ENCODE measurements at regions not wholly inside any gene's neighbourhood (a gene's known extent, or its start where the extent isn't known, plus 50 kb on each side); places are given as distances from the start of the nearest gene placed in this dataset.

- DNase-seq (ENCODE audit: low read depth), result no peak
- no peak overlapping the region for H3K4me3 ChIP-seq (ENCODE audit: control insufficient read depth, low read depth, low read length)
- TF ChIP-seq CTCF (conservative IDR thresholded peaks at IDR 0.05; ENCODE audit: control insufficient read depth, insufficient read depth, low read depth, low read length), result no peak
Observed at GRCh38 chr14:104287301-104288009, 149.1 kb downstream of the KIF26A start.

- TF ChIP-seq CTCF (conservative IDR thresholded peaks at IDR 0.05; ENCODE audit: control insufficient read depth, insufficient read depth, low read depth, low read length), result no peak
- no peak for DNase-seq (ENCODE audit: low read depth)
- H3K4me3 ChIP-seq (ENCODE audit: control insufficient read depth, low read depth, low read length), result no peak overlapping the region
Observed at GRCh38 chr14:104288272-104288671, 149.9 kb downstream of the KIF26A start.

- DNase-seq (ENCODE audit: low read depth), result no peak
- TF ChIP-seq CTCF (conservative IDR thresholded peaks at IDR 0.05; ENCODE audit: control insufficient read depth, insufficient read depth, low read depth, low read length), result no peak
- no peak overlapping the region for H3K4me3 ChIP-seq (ENCODE audit: control insufficient read depth, low read depth, low read length)
Observed at GRCh38 chr14:104289507-104289906, 151.1 kb downstream of the KIF26A start.

- TF ChIP-seq CTCF (conservative IDR thresholded peaks at IDR 0.05; ENCODE audit: control insufficient read depth, insufficient read depth, low read depth, low read length), result no peak
- no peak overlapping the region for H3K4me3 ChIP-seq (ENCODE audit: control insufficient read depth, low read depth, low read length)
- DNase-seq (ENCODE audit: low read depth), result no peak
Observed at GRCh38 chr14:104290058-104290667, 151.8 kb downstream of the KIF26A start.

- no peak for DNase-seq (ENCODE audit: low read depth)
- no peak overlapping the region for H3K4me3 ChIP-seq (ENCODE audit: control insufficient read depth, low read depth, low read length)
- TF ChIP-seq CTCF (conservative IDR thresholded peaks at IDR 0.05; ENCODE audit: control insufficient read depth, insufficient read depth, low read depth, low read length), result no peak
Observed at GRCh38 chr14:104290756-104291122, 152.4 kb downstream of the KIF26A start.

- no peak for TF ChIP-seq CTCF (conservative IDR thresholded peaks at IDR 0.05; ENCODE audit: control insufficient read depth, insufficient read depth, low read depth, low read length)
Observed at GRCh38 chr14:104291123-104292000, 153.0 kb downstream of the KIF26A start.

More at GRCh38 chr14:104291123-104292000, 153.0 kb downstream of the KIF26A start:
- H3K4me3 ChIP-seq (ENCODE audit: control insufficient read depth, low read depth, low read length), result no peak overlapping the region
- DNase-seq (ENCODE audit: low read depth), result no peak
